A673 (cell line): ENCODE measurements at regions not wholly inside any gene's neighbourhood (a gene's known extent, or its start where the extent isn't known, plus 50 kb on each side); places are given as distances from the start of the nearest gene placed in this dataset.
"Not testable (repeated sequence)": the region's sequence is repeated elsewhere in the genome, so short reads cannot be mapped to it uniquely, and the experiment has no call there.

Experiments used
- BruUV-seq: library from RNA; stranded (reverse); fragments of 400-500 nt; replicated peaks from 2 replicates; lab custom pipeline; 2021; lab: Mats Ljungman, UMichigan
- CTCF ChIA-PET: fragments of 300-600 bp; sonication (Branson Sonifier 250); formaldehyde crosslinking; loops from one replicate; lab custom pipeline; 2022; ENCODE audit warnings: antibody characterized with exemption; lab: Charles Lee
- POLR2A ChIA-PET: fragments of 300-600 bp; sonication (Branson Sonifier 250); formaldehyde crosslinking; loops from one replicate; lab custom pipeline; 2022; ENCODE audit warnings: antibody characterized with exemption; ENCODE audit not compliant: low non-redundant PET; lab: Charles Lee
- DNase-seq: peaks from one replicate; pipeline ENCODE4 v3.0.0-alpha.2; 2015; ENCODE audit warnings: low spot score
- H3K27ac ChIP-seq: fragments of 200-600 bp; sonication (generic); 2 replicates; pipeline ENCODE4 v1.5.1; 2016; ENCODE audit warnings: mixed run types, low read depth, mild to moderate bottlenecking, mixed read lengths, antibody characterized with exemption, low read length; ENCODE audit not compliant: poor library complexity, severe bottlenecking
- H3K27me3 ChIP-seq: fragments of 200-600 bp; sonication (generic); replicated peaks from 2 replicates; pipeline ENCODE4 v1.6.1; 2017; ENCODE audit warnings: mixed run types, low read depth, mild to moderate bottlenecking, mixed read lengths, antibody characterized with exemption, low read length; ENCODE audit not compliant: insufficient read depth, poor library complexity
- H3K36me3 ChIP-seq: fragments of 200-600 bp; sonication (generic); 2 replicates; pipeline ENCODE4 v1.6.1; 2016; ENCODE audit warnings: mixed run types, mild to moderate bottlenecking, mixed read lengths, antibody characterized with exemption, low read length; ENCODE audit not compliant: insufficient read depth, poor library complexity, severe bottlenecking
- H3K4me1 ChIP-seq: fragments of 200-600 bp; sonication (generic); 2 replicates; pipeline ENCODE4 v1.6.1; 2017; ENCODE audit warnings: mixed run types, mild to moderate bottlenecking, mixed read lengths, antibody characterized with exemption, low read length; ENCODE audit not compliant: insufficient read depth, poor library complexity, severe bottlenecking
- H3K4me3 ChIP-seq: fragments of 200-600 bp; sonication (generic); 2 replicates; pipeline ENCODE4 v1.5.1; 2016; ENCODE audit warnings: low read depth, mixed run types, mild to moderate bottlenecking, mixed read lengths, low read length; ENCODE audit not compliant: poor library complexity, severe bottlenecking
- H3K9me3 ChIP-seq: fragments of 200-600 bp; sonication (generic); 2 replicates; pipeline ENCODE4 v1.6.1; 2016; ENCODE audit warnings: mixed run types, low read depth, mild to moderate bottlenecking, mixed read lengths, antibody characterized with exemption, low read length; ENCODE audit not compliant: poor library complexity, severe bottlenecking
- EZH2 ChIP-seq: fragments of 200-600 bp; sonication (generic); IDR thresholded peaks from 2 replicates; pipeline ENCODE4 v1.6.1; 2017; ENCODE audit warnings: borderline replicate concordance, low read depth, mild to moderate bottlenecking, mixed read lengths, antibody characterized with exemption, low read length; ENCODE audit not compliant: poor library complexity, severe bottlenecking
- intact Hi-C: fragments of 100-400 bp; cut with micrococcal nuclease; formaldehyde crosslinking; loops from one replicate; pipeline ENCODE4 v1.10.0; 2022; ENCODE audit not compliant: unreplicated experiment
- TF ChIP-seq, protein P1 (sequence below): fragments of 300-800, 200-600 bp; sonication (generic); conservative IDR thresholded peaks from 2 replicates; pipeline ENCODE4 v1.5.1; 2017; ENCODE audit warnings: low read depth, mild to moderate bottlenecking, antibody characterized with exemption, low read length, moderate library complexity, mixed read lengths

- no peak for TF ChIP-seq EZH2
- TF ChIP-seq, protein P1, sequence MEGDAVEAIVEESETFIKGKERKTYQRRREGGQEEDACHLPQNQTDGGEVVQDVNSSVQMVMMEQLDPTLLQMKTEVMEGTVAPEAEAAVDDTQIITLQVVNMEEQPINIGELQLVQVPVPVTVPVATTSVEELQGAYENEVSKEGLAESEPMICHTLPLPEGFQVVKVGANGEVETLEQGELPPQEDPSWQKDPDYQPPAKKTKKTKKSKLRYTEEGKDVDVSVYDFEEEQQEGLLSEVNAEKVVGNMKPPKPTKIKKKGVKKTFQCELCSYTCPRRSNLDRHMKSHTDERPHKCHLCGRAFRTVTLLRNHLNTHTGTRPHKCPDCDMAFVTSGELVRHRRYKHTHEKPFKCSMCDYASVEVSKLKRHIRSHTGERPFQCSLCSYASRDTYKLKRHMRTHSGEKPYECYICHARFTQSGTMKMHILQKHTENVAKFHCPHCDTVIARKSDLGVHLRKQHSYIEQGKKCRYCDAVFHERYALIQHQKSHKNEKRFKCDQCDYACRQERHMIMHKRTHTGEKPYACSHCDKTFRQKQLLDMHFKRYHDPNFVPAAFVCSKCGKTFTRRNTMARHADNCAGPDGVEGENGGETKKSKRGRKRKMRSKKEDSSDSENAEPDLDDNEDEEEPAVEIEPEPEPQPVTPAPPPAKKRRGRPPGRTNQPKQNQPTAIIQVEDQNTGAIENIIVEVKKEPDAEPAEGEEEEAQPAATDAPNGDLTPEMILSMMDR = no peak
- H3K4me3 ChIP-seq = no peak overlapping the region
- no TSS peak for BruUV-seq
- no peaks in the 10 kb centered on the region for H3K9me3 ChIP-seq
- CTCF ChIA-PET = no interaction called here
- no peak overlapping the region for H3K27ac ChIP-seq
- DNase-seq = no peak
- H3K4me1 ChIP-seq = peaks cover 13% of the 10 kb centered on the region
- no peaks in the 10 kb centered on the region for H3K27me3 ChIP-seq
- intact Hi-C loops = loop anchor here (5.0 kb wide), 1 partner anchor 759 kb away; no protein-coding TSS in a partner anchor
- H3K36me3 ChIP-seq = no peaks in the 10 kb centered on the region
- POLR2A ChIA-PET = no interaction called here
These were observed 162.7 kb upstream of the TTC29 start for GRCh38 chr4:147108409-147108808.

- H3K4me1 ChIP-seq = peaks cover 8% of the 10 kb centered on the region
- H3K4me3 ChIP-seq = no peak overlapping the region
- TF ChIP-seq, protein P1 = no peak
- TF ChIP-seq EZH2 = no peak
- intact Hi-C loops = loop anchor here (5.0 kb wide), 1 partner anchor 758 kb away; no protein-coding TSS in a partner anchor
- no peaks in the 10 kb centered on the region for H3K36me3 ChIP-seq
- no peak overlapping the region for H3K27ac ChIP-seq
- CTCF ChIA-PET = no interaction called here
- no TSS peak for BruUV-seq
- no peaks in the 10 kb centered on the region for H3K9me3 ChIP-seq
- POLR2A ChIA-PET = no interaction called here
- no peaks in the 10 kb centered on the region for H3K27me3 ChIP-seq
- no peak for DNase-seq
These were observed 164.1 kb upstream of the TTC29 start for GRCh38 chr4:147109800-147110199.

GRCh38 chr4:147110473-147111367 lies 165.1 kb upstream of the TTC29 start:
- Histone ChIP-seq H3K36me3 (no peaks in the 10 kb centered on the region), H3K27ac (no peak overlapping the region), H3K4me1 (peaks cover 8% of the 10 kb centered on the region), H3K9me3 (no peaks in the 10 kb centered on the region), H3K4me3 (no peak overlapping the region), H3K27me3 (no peaks in the 10 kb centered on the region)
- CTCF ChIA-PET = interaction anchor here (1.0 to 1.8 kb wide), 2 partner anchors 601 to 756 kb away, joined by 4 to 7 read pairs; no protein-coding TSS in a partner anchor
- peak; percentile 55 for DNase-seq
- no TSS peak for BruUV-seq
- no peak for TF ChIP-seq EZH2
- TF ChIP-seq, protein P1 = peak; percentile 57
- POLR2A ChIA-PET = no interaction called here
- intact Hi-C loops = loop anchor here (1.0 kb wide), 1 partner anchor 480 kb away; no protein-coding TSS in a partner anchor

GRCh38 chr4:147112196-147112595 lies 166.5 kb upstream of the TTC29 start:
- H3K9me3 ChIP-seq, H3K36me3 ChIP-seq, H3K4me1 ChIP-seq, POLR2A ChIA-PET, intact Hi-C loops, DNase-seq, H3K4me3 ChIP-seq, BruUV-seq, H3K27me3 ChIP-seq, H3K27ac ChIP-seq: not testable (repeated sequence)
- CTCF ChIA-PET = interaction anchor here (1.4 kb wide), 1 partner anchor 407 kb away, joined by 3 read pairs; no protein-coding TSS in a partner anchor
